ENCODE measurements at regions not wholly inside any gene's neighbourhood (a gene's known extent, or its start where the extent isn't known, plus 50 kb on each side); places are given as distances from the start of the nearest gene placed in this dataset.

- FAIRE-seq, result no peak
- DNase-seq (ENCODE audit: insufficient read length, low spot score), result no peak
- no peak for TF ChIP-seq POLR2A (IDR thresholded peaks at IDR 0.05; ENCODE audit: low read depth, low read length)
Measured at GRCh38 chr16:65845466-65846209, 520.9 kb upstream of the CDH5 start.

- no peak for DNase-seq (ENCODE audit: insufficient read length, low spot score)
- no peak for FAIRE-seq
- TF ChIP-seq POLR2A (IDR thresholded peaks at IDR 0.05; ENCODE audit: low read depth, low read length), result no peak
Measured at GRCh38 chr16:65843941-65844340, 522.5 kb upstream of the CDH5 start.

- FAIRE-seq (no peak), DNase-seq (ENCODE audit: insufficient read length, low spot score) (no peak)
- no peak for TF ChIP-seq POLR2A (IDR thresholded peaks at IDR 0.05; ENCODE audit: low read depth, low read length)
Measured at GRCh38 chr16:65842067-65842466, 524.4 kb upstream of the CDH5 start.

- no peak for DNase-seq (ENCODE audit: insufficient read length, low spot score)
- FAIRE-seq, result no peak
- TF ChIP-seq POLR2A (IDR thresholded peaks at IDR 0.05; ENCODE audit: low read depth, low read length), result no peak
Measured at GRCh38 chr16:65838001-65838400, 528.5 kb upstream of the CDH5 start.

GRCh38 chr16:65837464-65837863, 529.0 kb upstream of the CDH5 start:
- DNase-seq (ENCODE audit: insufficient read length, low spot score), result no peak
- no peak for TF ChIP-seq POLR2A (IDR thresholded peaks at IDR 0.05; ENCODE audit: low read depth, low read length)
- FAIRE-seq, result no peak

- DNase-seq (ENCODE audit: insufficient read length, low spot score) (no peak), FAIRE-seq (no peak)
- TF ChIP-seq POLR2A (IDR thresholded peaks at IDR 0.05; ENCODE audit: low read depth, low read length), result no peak
Measured at GRCh38 chr16:65834688-65835087, 531.8 kb upstream of the CDH5 start.

GRCh38 chr16:65833171-65833871, 533.2 kb upstream of the CDH5 start:
- FAIRE-seq (no peak), DNase-seq (ENCODE audit: insufficient read length, low spot score) (no peak)
- TF ChIP-seq POLR2A (IDR thresholded peaks at IDR 0.05; ENCODE audit: low read depth, low read length), result no peak

GRCh38 chr16:65832679-65833078, 533.8 kb upstream of the CDH5 start:
- FAIRE-seq (no peak), DNase-seq (ENCODE audit: insufficient read length, low spot score) (no peak)
- no peak for TF ChIP-seq POLR2A (IDR thresholded peaks at IDR 0.05; ENCODE audit: low read depth, low read length)

- no peak for TF ChIP-seq POLR2A (IDR thresholded peaks at IDR 0.05; ENCODE audit: low read depth, low read length)
- FAIRE-seq (no peak), DNase-seq (ENCODE audit: insufficient read length, low spot score) (no peak)
Measured at GRCh38 chr16:65831903-65832666, 534.4 kb upstream of the CDH5 start.

- no peak for FAIRE-seq
- TF ChIP-seq POLR2A (IDR thresholded peaks at IDR 0.05; ENCODE audit: low read depth, low read length), result no peak
- no peak for DNase-seq (ENCODE audit: insufficient read length, low spot score)
Measured at GRCh38 chr16:65829076-65829475, 537.4 kb upstream of the CDH5 start.

GRCh38 chr16:65828296-65828695, 538.2 kb upstream of the CDH5 start:
- no peak for TF ChIP-seq POLR2A (IDR thresholded peaks at IDR 0.05; ENCODE audit: low read depth, low read length)
- DNase-seq (ENCODE audit: insufficient read length, low spot score), result no peak
- FAIRE-seq, result no peak

GRCh38 chr16:65827231-65827630, 539.3 kb upstream of the CDH5 start:
- FAIRE-seq (no peak), DNase-seq (ENCODE audit: insufficient read length, low spot score) (no peak)
- no peak for TF ChIP-seq POLR2A (IDR thresholded peaks at IDR 0.05; ENCODE audit: low read depth, low read length)

GRCh38 chr16:65825191-65825856, 541.2 kb upstream of the CDH5 start:
- no peak for DNase-seq (ENCODE audit: insufficient read length, low spot score)
- no peak for TF ChIP-seq POLR2A (IDR thresholded peaks at IDR 0.05; ENCODE audit: low read depth, low read length)
- FAIRE-seq, result no peak

GRCh38 chr16:65822148-65822547, 544.3 kb upstream of the CDH5 start:
- FAIRE-seq, result no peak

More at GRCh38 chr16:65822148-65822547, 544.3 kb upstream of the CDH5 start:
- no peak for TF ChIP-seq POLR2A (IDR thresholded peaks at IDR 0.05; ENCODE audit: low read depth, low read length)
- no peak for DNase-seq (ENCODE audit: insufficient read length, low spot score)

Measured in H54 (cell line).